H1 (cell line): ENCODE measurements at regions not wholly inside any gene's neighbourhood (a gene's known extent, or its start where the extent isn't known, plus 50 kb on each side); places are given as distances from the start of the nearest gene placed in this dataset.

ENCODE experiments used
- CREB1 ChIP-seq: IDR thresholded peaks from 2 replicates; pipeline ENCODE4 v1.6.1; 2012; ENCODE audit warnings: inconsistent platforms
- CTCF ChIP-seq, 3 experiments: IDR thresholded peaks; 1 replicate in 2 of 3; 2 replicates in 1 of 3; pipeline versions ENCODE4 v1.5.1 to v1.6.1; 2011; ENCODE audit warnings: low read length in 3 of 3, mild to moderate bottlenecking in 3 of 3, inconsistent platforms in 2 of 3, low read depth in 1 of 3, moderate library complexity in 1 of 3; ENCODE audit not compliant: insufficient read depth in 1 of 3; ENCODE audit errors: control extremely low read depth in 1 of 3
- EZH2 ChIP-seq: fragments of 200-600 bp; sonication (generic); IDR thresholded peaks from 2 replicates; pipeline ENCODE4 v1.7.1; 2012; ENCODE audit warnings: low read depth, mild to moderate bottlenecking, moderate library complexity, low read length, inconsistent platforms; ENCODE audit not compliant: severe bottlenecking
- MAX ChIP-seq: IDR thresholded peaks from 2 replicates; pipeline ENCODE4 v1.6.1; 2012; ENCODE audit warnings: inconsistent platforms
- YY1 ChIP-seq: IDR thresholded peaks from 2 replicates; pipeline ENCODE4 v1.6.1; 2011; ENCODE audit warnings: low read depth, mild to moderate bottlenecking, low read length

- TF ChIP-seq MAX (no peak), CTCF (IDR thresholded peaks at IDR 0.05; ENCODE audit: control extremely low read depth in 1 of 3, insufficient read depth in 1 of 3, low read depth in 1 of 3, low read length in 3 of 3) (no peak), CREB1 (no peak), EZH2 (no peak), YY1 (no peak)
These were observed 587.5 kb downstream of the RFPL4B start for GRCh38 chr6:112934433-112935327.
